Mesendoderm (in vitro differentiated cells): ENCODE measurements at regions not wholly inside any gene's neighbourhood (a gene's known extent, or its start where the extent isn't known, plus 50 kb on each side); places are given as distances from the start of the nearest gene placed in this dataset.

Experiments used
- DNase-seq: peaks from one replicate; pipeline ENCODE4 v3.0.0; 2013
- H2AK5ac ChIP-seq: 2 replicates; pipeline ENCODE4 v1.6.1; 2013; ENCODE audit warnings: low read length, inconsistent platforms
- H2BK120ac ChIP-seq: 2 replicates; pipeline ENCODE4 v1.6.1; 2013; ENCODE audit warnings: low read depth, mild to moderate bottlenecking, low read length, moderate library complexity, mixed read lengths
- H2BK15ac ChIP-seq: replicated peaks from 2 replicates; pipeline ENCODE4 v1.6.1; 2013; ENCODE audit warnings: low read depth, mild to moderate bottlenecking, moderate library complexity
- H2BK5ac ChIP-seq: 2 replicates; pipeline ENCODE4 v1.6.1; 2013; ENCODE audit warnings: low read length, inconsistent platforms
- H3K18ac ChIP-seq: 2 replicates; pipeline ENCODE4 v1.6.1; 2013; ENCODE audit warnings: mild to moderate bottlenecking, low read length, mixed read lengths
- H3K23ac ChIP-seq: one replicate; pipeline ENCODE4 v1.6.1; 2013; ENCODE audit warnings: low read length
- H3K27ac ChIP-seq: 2 replicates; pipeline ENCODE4 v1.5.1; 2013; ENCODE audit warnings: low read depth, mild to moderate bottlenecking, inconsistent platforms, low read length, moderate library complexity
- H3K27me3 ChIP-seq: 2 replicates; pipeline ENCODE4 v1.6.1; 2013; ENCODE audit warnings: low read length, control low read depth, mild to moderate bottlenecking, inconsistent platforms; ENCODE audit not compliant: insufficient read depth, poor library complexity
- H3K36me3 ChIP-seq: 2 replicates; pipeline ENCODE4 v1.6.1; 2013; ENCODE audit warnings: low read length, inconsistent platforms; ENCODE audit not compliant: control insufficient read depth, insufficient read depth
- H3K4ac ChIP-seq: one replicate; pipeline ENCODE4 v1.6.1; 2013; ENCODE audit warnings: low read depth, mild to moderate bottlenecking, low read length, moderate library complexity
- H3K4me1 ChIP-seq: 2 replicates; pipeline ENCODE4 v1.6.1; 2013; ENCODE audit warnings: low read depth, low read length, inconsistent platforms; ENCODE audit not compliant: control insufficient read depth
- H3K4me2 ChIP-seq: 2 replicates; pipeline ENCODE4 v1.6.1; 2013; ENCODE audit warnings: low read length
- H3K4me3 ChIP-seq: 2 replicates; pipeline ENCODE4 v1.5.1; 2013; ENCODE audit warnings: mild to moderate bottlenecking, low read length
- H3K56ac ChIP-seq: one replicate; pipeline ENCODE4 v1.6.1; 2013; ENCODE audit warnings: low read length
- H3K79me1 ChIP-seq: 2 replicates; pipeline ENCODE4 v1.6.1; 2013; ENCODE audit warnings: low read length, inconsistent platforms
- H3K79me2 ChIP-seq: 2 replicates; pipeline ENCODE4 v1.6.1; 2013; ENCODE audit warnings: mild to moderate bottlenecking, low read length; ENCODE audit not compliant: control insufficient read depth, insufficient read depth
- H3K9ac ChIP-seq: 2 replicates; pipeline ENCODE4 v1.6.1; 2013; ENCODE audit warnings: low read length, inconsistent platforms
- H4K5ac ChIP-seq: one replicate; pipeline ENCODE4 v1.6.1; 2013; ENCODE audit warnings: low read length
- H4K8ac ChIP-seq: one replicate; pipeline ENCODE4 v1.6.1; 2013; ENCODE audit warnings: low read depth, mild to moderate bottlenecking, control low read depth, low read length, moderate library complexity
- WGBS: extraction: QIAGEN DNeasy Blood & Tissue Kit; methylation state at CpG from one replicate; pipeline ENCODE4 v1.1.7; 2013; ENCODE audit warnings: low lambda C conversion rate, missing lambda C conversion rate; ENCODE audit not compliant: insufficient coverage; ENCODE audit errors: extremely low coverage; 5-methylcytosine and 5-hydroxymethylcytosine counted together

DNA sequence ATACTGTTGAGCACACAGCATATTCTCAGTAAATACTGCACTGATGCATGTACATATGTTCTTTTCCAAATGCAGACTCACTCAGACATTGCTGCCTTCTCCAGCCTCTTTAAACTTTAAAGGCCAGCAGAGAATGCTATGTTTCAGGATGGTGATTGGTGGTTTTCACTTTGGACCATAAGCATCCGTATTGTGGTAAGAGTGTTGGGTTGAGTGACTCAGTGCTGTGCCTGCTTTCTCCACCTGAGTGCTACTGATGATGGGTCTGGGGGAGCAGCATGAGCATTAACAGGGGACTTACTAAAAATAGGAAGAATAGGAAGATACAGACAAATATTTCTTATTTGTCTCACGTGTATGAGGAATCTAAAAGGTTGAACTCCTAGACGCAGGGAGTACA is 56.3 kb upstream of the ZNF92 start:
- no CpG with 5 or more reads among the region's 3 CpGs for WGBS
- H3K79me1 ChIP-seq: no peaks in the 10 kb centered on the region
- DNase-seq: no peak
- H3K27ac ChIP-seq: no peak overlapping the region
- H3K18ac ChIP-seq: no peak overlapping the region
- H2BK15ac ChIP-seq: no peak overlapping the region
- no peak overlapping the region for H3K4ac ChIP-seq
- no peak overlapping the region for H4K5ac ChIP-seq
- no peaks in the 10 kb centered on the region for H3K4me1 ChIP-seq
- no peak overlapping the region for H3K56ac ChIP-seq
- no peak overlapping the region for H3K23ac ChIP-seq
- H3K4me3 ChIP-seq: no peak overlapping the region
- no peaks in the 10 kb centered on the region for H3K27me3 ChIP-seq
- H3K79me2 ChIP-seq: no peaks in the 10 kb centered on the region
- H3K36me3 ChIP-seq: no peaks in the 10 kb centered on the region
- H3K4me2 ChIP-seq: no peak overlapping the region
- no peak overlapping the region for H2BK120ac ChIP-seq
- no peak overlapping the region for H4K8ac ChIP-seq
- H2AK5ac ChIP-seq: no peak overlapping the region
- H2BK5ac ChIP-seq: no peak overlapping the region
- H3K9ac ChIP-seq: no peak overlapping the region

DNA sequence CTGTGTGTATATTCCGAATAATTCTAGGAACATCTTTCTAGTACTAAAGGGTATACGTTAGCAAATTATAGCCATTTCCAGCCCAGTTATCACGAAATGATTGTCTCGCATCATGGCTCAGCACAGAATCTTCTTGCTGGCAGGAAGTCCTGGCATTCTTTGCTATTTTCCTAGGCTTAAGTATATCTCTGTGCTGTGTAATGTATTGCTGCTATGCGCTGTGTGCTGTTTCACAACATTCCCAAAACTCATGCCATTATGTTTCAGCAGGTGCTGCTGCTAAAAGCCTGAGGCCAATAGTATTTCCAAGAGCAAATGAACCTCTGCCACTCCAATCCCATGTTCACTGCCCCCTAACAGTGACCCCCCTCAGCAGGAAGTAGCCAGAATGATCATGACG is 62.9 kb upstream of the ZNF92 start:
- Histone ChIP-seq H3K36me3 (peaks cover 2% of the 10 kb centered on the region), H2BK5ac (no peak overlapping the region), H3K4me1 (peaks cover 3% of the 10 kb centered on the region), H3K79me2 (no peaks in the 10 kb centered on the region), H3K4me2 (no peak overlapping the region), H3K9ac (no peak overlapping the region), H3K56ac (no peak overlapping the region), H2BK120ac (no peak overlapping the region), H3K4ac (no peak overlapping the region), H3K18ac (no peak overlapping the region), H4K8ac (no peak overlapping the region), H2BK15ac (no peak overlapping the region), H3K27ac (no peak overlapping the region), H4K5ac (no peak overlapping the region), H2AK5ac (no peak overlapping the region), H3K23ac (no peak overlapping the region), H3K79me1 (no peaks in the 10 kb centered on the region), H3K27me3 (no peaks in the 10 kb centered on the region), H3K4me3 (no peak overlapping the region)
- DNase-seq: no peak
- no CpG with 5 or more reads among the region's 6 CpGs for WGBS

DNA sequence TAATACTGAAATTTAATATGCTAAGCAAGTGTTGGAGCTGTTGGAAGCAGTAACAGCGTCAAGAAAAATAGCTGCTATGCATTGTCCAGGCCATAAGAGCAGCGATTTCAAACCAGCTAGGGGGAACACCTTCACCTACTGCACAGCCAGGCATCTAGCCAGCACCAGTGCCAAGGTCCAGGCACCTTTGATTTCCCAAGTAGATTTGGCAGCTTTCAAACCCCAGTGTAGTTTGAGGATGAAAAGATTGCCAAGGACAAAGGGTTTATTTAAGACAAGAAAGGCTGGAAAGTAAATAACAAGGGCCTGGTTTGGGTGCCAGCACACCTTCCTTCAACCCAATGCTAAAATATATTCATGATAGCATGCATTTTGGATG is 65.4 kb upstream of the ZNF92 start:
- H2BK15ac ChIP-seq: no peak overlapping the region
- no peak overlapping the region for H3K18ac ChIP-seq
- no peak overlapping the region for H3K27ac ChIP-seq
- peaks cover 3% of the 10 kb centered on the region for H3K4me1 ChIP-seq
- H2BK5ac ChIP-seq: no peak overlapping the region
- H2AK5ac ChIP-seq: no peak overlapping the region
- no peak overlapping the region for H3K4me3 ChIP-seq
- no CpG with 5 or more reads among the region's 2 CpGs for WGBS
- H4K8ac ChIP-seq: no peak overlapping the region
- H3K4ac ChIP-seq: no peak overlapping the region
- no peak overlapping the region for H4K5ac ChIP-seq
- H3K23ac ChIP-seq: no peak overlapping the region
- H3K36me3 ChIP-seq: peaks cover 2% of the 10 kb centered on the region
- no peaks in the 10 kb centered on the region for H3K27me3 ChIP-seq
- H3K56ac ChIP-seq: no peak overlapping the region
- H3K79me2 ChIP-seq: no peaks in the 10 kb centered on the region
- H3K79me1 ChIP-seq: no peaks in the 10 kb centered on the region
- H2BK120ac ChIP-seq: no peak overlapping the region
- DNase-seq: no peak
- no peak overlapping the region for H3K9ac ChIP-seq
- H3K4me2 ChIP-seq: no peak overlapping the region

DNA sequence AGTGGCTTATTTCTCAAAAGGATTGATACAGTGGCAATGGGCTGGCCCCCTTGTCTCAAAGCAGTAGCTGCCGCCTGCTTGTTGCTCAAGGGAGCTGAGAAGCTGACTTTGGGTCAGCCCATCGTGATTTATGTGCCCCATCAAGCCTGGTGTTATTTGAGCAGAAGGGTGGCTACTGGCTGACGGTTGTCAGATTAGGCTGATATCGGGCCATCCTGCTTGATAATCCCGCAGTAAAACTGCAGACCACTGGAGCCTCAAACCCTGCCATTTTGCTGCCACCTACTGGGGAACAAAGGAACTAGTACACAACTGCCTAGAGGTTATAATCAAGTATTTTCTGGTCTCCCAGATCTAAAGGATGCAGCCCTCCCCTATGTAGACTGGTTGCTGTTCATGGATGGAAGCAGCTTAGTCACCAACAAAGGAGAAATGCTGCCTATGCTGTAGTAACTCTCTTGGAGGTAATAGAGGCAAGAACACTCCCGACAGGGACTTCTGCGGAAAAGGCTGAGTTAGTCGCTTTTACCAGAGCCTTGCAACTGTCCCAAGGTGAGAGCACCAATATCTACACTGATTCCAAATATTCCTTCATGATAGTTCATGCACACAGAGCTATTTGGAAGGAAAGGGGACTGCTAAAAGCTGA is 65.9 kb upstream of the ZNF92 start:
- no peak overlapping the region for H2AK5ac ChIP-seq
- no peaks in the 10 kb centered on the region for H3K79me2 ChIP-seq
- H4K8ac ChIP-seq: no peak overlapping the region
- H3K23ac ChIP-seq: no peak overlapping the region
- H3K36me3 ChIP-seq: peaks cover 2% of the 10 kb centered on the region
- no peak overlapping the region for H2BK5ac ChIP-seq
- no peak overlapping the region for H3K4ac ChIP-seq
- no peak overlapping the region for H2BK120ac ChIP-seq
- peak; percentile 89 for DNase-seq
- no peak overlapping the region for H3K4me2 ChIP-seq
- WGBS: no CpG with 5 or more reads among the region's 8 CpGs
- no peak overlapping the region for H3K18ac ChIP-seq
- H3K4me3 ChIP-seq: no peak overlapping the region
- no peak overlapping the region for H3K27ac ChIP-seq
- peaks cover 3% of the 10 kb centered on the region for H3K4me1 ChIP-seq
- H3K9ac ChIP-seq: no peak overlapping the region
- no peaks in the 10 kb centered on the region for H3K27me3 ChIP-seq
- H3K79me1 ChIP-seq: no peaks in the 10 kb centered on the region
- no peak overlapping the region for H2BK15ac ChIP-seq
- H4K5ac ChIP-seq: no peak overlapping the region
- no peak overlapping the region for H3K56ac ChIP-seq

DNA sequence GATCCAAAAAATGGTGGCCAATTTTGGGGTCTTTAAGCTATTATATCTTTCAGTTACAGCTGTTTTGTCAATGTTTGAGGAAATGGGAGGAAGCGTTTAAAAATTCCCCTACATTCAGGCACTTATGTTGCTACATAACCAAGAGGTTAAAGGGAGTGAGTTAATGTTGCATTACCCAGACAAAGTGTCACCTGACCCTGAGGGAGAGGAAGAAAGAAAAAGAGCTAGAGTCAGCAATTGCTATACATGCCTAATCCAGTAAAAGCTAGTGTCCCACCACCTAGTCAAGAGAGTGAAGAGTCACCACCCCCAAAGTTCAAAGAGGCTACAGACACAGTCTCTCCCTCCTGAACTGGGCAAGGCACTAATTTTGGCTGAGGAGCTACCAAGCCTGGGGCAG is 69.5 kb upstream of the ZNF92 start:
- Histone ChIP-seq H3K56ac (no peak overlapping the region), H2AK5ac (no peak overlapping the region), H3K18ac (no peak overlapping the region), H3K23ac (no peak overlapping the region), H3K79me2 (no peaks in the 10 kb centered on the region), H3K4me1 (peaks cover 3% of the 10 kb centered on the region), H3K9ac (no peak overlapping the region), H3K27me3 (no peaks in the 10 kb centered on the region), H3K36me3 (peaks cover 2% of the 10 kb centered on the region), H4K8ac (no peak overlapping the region), H2BK120ac (no peak overlapping the region), H3K4me2 (no peak overlapping the region), H3K79me1 (no peaks in the 10 kb centered on the region), H3K4me3 (no peak overlapping the region), H2BK5ac (no peak overlapping the region), H4K5ac (no peak overlapping the region), H3K27ac (no peak overlapping the region), H3K4ac (no peak overlapping the region), H2BK15ac (no peak overlapping the region)
- no peak for DNase-seq
- WGBS: no CpG with 5 or more reads among the region's 1 CpG

DNA sequence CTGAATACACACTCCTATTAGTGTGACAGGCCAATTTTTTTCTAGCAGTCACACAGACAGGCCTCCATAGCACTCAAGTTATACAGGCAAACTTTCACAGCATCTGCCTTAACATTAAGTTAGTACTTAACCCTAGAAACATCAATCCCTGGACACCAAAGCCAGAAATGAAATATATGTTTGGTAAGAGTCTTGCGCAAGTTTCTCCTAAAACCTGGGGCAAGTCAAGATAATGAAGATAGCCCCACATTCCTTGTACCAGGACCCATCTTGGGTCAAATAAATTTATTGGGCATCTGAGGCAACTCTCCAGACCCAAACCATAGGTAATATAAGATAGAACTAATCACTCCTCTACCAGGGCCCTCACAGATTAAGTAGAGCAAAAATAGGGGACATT is 70.8 kb upstream of the ZNF92 start:
- Histone ChIP-seq H3K36me3 (no peaks in the 10 kb centered on the region), H3K27ac (no peak overlapping the region), H3K56ac (no peak overlapping the region), H2BK5ac (no peak overlapping the region), H2BK120ac (no peak overlapping the region), H3K9ac (no peak overlapping the region), H3K4me1 (peaks cover 3% of the 10 kb centered on the region), H3K79me1 (no peaks in the 10 kb centered on the region), H3K27me3 (no peaks in the 10 kb centered on the region), H3K23ac (no peak overlapping the region), H4K5ac (no peak overlapping the region), H2BK15ac (no peak overlapping the region), H3K79me2 (no peaks in the 10 kb centered on the region), H3K4ac (no peak overlapping the region), H3K18ac (no peak overlapping the region), H4K8ac (no peak overlapping the region), H3K4me2 (no peak overlapping the region), H2AK5ac (no peak overlapping the region), H3K4me3 (no peak overlapping the region)
- no peak for DNase-seq
- WGBS: no CpG with 5 or more reads among the region's 1 CpG
